Superior temporal gyrus (tissue), 1 donor: ENCODE measurements at regions not wholly inside any gene's neighbourhood (a gene's known extent, or its start where the extent isn't known, plus 50 kb on each side); places are given as distances from the start of the nearest gene placed in this dataset.
"Not testable (repeated sequence)": the region's sequence is repeated elsewhere in the genome, so short reads cannot be mapped to it uniquely, and the experiment has no call there.

ENCODE experiments used
- DNase-seq: peaks from one replicate; pipeline ENCODE4 v3.0.0-alpha.2; 2016; ENCODE audit errors: extremely low spot score

- not testable (repeated sequence) for DNase-seq
Observed at GRCh38 chr7:66456431-66456830, 172.2 kb upstream of the KCTD7 start.

GRCh38 chr7:66458991-66459390 lies 169.7 kb upstream of the KCTD7 start:
- DNase-seq, result not testable (repeated sequence)

GRCh38 chr7:66459783-66460413 lies 168.8 kb upstream of the KCTD7 start:
- not testable (repeated sequence) for DNase-seq

GRCh38 chr7:66460921-66461361 lies 167.7 kb upstream of the KCTD7 start:
- DNase-seq, result no peak

- not testable (repeated sequence) for DNase-seq
Observed at GRCh38 chr7:66461397-66461796, 167.3 kb upstream of the KCTD7 start.

GRCh38 chr7:66462831-66463230 lies 165.8 kb upstream of the KCTD7 start:
- DNase-seq, result not testable (repeated sequence)

GRCh38 chr7:66464059-66464458 lies 164.6 kb upstream of the KCTD7 start:
- no peak for DNase-seq

GRCh38 chr7:66466081-66466600 lies 162.5 kb upstream of the KCTD7 start:
- no peak for DNase-seq

GRCh38 chr7:66467887-66468286 lies 160.8 kb upstream of the KCTD7 start:
- no peak for DNase-seq

- not testable (repeated sequence) for DNase-seq
Observed at GRCh38 chr7:66473064-66473463, 155.6 kb upstream of the KCTD7 start.

GRCh38 chr7:66474441-66474840 lies 154.2 kb upstream of the KCTD7 start:
- no peak for DNase-seq

- not testable (repeated sequence) for DNase-seq
Observed at GRCh38 chr7:66476056-66476455, 152.6 kb upstream of the KCTD7 start.

GRCh38 chr7:66477822-66478397 lies 150.8 kb upstream of the KCTD7 start:
- not testable (repeated sequence) for DNase-seq

- not testable (repeated sequence) for DNase-seq
Observed at GRCh38 chr7:66481229-66481628, 147.5 kb upstream of the KCTD7 start.

- not testable (repeated sequence) for DNase-seq
Observed at GRCh38 chr7:66489065-66489464, 139.6 kb upstream of the KCTD7 start.

GRCh38 chr7:66489741-66490140 lies 138.9 kb upstream of the KCTD7 start:
- not testable (repeated sequence) for DNase-seq

- DNase-seq, result not testable (repeated sequence)
Observed at GRCh38 chr7:66490979-66491378, 137.7 kb upstream of the KCTD7 start.

GRCh38 chr7:66492405-66492804 lies 136.3 kb upstream of the KCTD7 start:
- DNase-seq, result not testable (repeated sequence)

- DNase-seq, result peak; percentile 99
Observed at GRCh38 chr7:66493235-66494205, 135.2 kb upstream of the KCTD7 start.

GRCh38 chr7:66497346-66497745 lies 131.3 kb upstream of the KCTD7 start:
- DNase-seq, result no peak

- DNase-seq, result no peak
Observed at GRCh38 chr7:66500087-66500486, 128.6 kb upstream of the KCTD7 start.
